HG02623 (cell line): ENCODE measurements at regions not wholly inside any gene's neighbourhood (a gene's known extent, or its start where the extent isn't known, plus 50 kb on each side); places are given as distances from the start of the nearest gene placed in this dataset.

Experiments
- ATAC-seq: cut with Tn5 transposase; IDR thresholded peaks from one replicate; pipeline ENCODE4 v1.9.1; 2021; ENCODE audit warnings: moderate library complexity; ENCODE audit not compliant: unreplicated experiment

DNA sequence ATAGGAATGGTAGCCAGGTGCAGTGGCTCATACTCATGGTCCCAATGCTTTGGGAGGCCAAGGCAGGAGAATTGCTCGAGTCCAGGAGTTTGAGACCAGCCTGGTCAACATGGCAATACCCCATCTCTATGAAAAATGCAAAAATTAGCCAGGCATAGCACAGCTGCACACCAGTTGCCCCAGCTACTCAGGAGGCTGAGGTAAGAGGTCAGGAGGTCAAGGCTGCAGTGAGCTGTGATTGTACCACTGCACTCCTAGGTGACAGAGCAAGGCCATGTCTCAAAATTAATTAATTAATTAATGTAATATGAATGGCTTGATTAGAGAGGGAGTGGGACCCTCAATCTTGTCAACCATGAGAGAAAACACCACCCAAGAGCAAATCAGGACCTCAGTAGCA lies 198.7 kb upstream of the DUSP10 start:
- ATAC-seq: no peak

DNA sequence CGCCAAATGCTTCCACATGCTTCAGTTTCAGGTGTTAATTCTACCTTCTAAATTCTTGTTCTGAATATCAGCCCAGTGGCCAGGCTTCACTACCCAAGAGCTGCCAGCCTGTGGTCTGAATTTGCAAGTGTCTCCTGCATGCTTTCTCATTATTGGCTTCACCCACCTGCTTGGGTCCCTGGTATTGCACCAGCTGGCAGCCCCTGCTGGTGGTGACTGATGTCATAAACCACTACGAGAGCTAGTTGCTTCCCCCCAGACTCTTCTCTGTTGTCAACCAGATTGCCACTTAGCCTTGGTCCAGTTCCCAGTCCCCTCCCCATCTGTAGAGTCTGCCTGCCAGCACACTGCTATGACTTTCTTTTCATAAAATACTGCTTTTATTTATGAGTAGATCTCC lies 197.7 kb upstream of the DUSP10 start:
- ATAC-seq: peak; percentile 83

DNA sequence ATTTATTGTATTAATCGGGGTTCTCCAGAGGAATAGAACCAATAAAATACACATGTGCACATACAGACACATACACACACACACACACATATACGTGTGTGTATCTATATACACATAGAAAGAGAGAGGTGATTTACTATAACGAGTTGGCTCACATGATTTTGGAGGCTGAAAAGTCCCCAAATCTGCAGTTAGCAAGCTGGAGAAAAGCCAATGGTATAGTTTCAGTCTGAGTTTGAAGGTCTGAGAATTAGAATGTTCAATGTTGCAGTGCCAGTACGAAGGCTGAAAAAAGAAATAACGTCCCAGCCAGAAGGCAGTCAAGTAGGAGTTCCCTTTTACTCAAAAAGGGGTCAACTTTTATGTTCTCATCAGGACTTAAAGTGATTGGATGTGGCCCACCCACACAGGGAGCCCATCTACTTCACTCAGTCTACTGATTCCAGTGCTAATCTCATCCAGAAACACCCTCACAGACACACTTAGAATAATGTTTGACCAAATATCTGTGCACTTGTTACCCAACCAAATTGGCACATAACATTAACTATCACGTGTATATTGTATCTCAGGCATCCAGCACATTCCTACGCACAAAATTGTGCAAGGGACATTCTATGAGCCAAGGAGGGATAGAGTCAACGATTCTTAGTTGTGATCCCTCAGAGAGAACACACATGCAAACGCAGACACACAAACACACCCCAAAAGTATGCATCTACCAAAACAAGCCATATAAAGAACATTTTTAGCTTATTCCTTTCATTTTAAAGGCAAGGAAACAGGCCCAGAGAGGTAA lies 195.5 kb upstream of the DUSP10 start:
- ATAC-seq: peak; percentile 34

DNA sequence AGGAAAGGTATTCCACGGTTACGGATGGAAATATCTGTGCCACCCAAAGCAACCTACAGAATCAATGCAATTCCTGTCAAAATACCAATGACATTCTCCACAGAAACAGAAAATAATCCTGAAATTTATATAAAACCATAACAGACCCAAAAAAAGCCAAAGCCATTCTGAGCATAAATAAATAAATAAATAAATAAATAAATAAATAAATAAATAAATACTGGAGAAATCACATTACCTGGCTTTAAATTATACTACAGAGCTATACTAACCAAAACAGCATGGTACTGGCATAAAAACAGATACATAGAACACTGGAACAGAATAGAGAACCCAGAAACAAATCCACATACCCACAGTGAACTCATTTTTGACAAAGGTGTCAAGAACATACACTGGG lies 191.9 kb upstream of the DUSP10 start:
- ATAC-seq: no peak

DNA sequence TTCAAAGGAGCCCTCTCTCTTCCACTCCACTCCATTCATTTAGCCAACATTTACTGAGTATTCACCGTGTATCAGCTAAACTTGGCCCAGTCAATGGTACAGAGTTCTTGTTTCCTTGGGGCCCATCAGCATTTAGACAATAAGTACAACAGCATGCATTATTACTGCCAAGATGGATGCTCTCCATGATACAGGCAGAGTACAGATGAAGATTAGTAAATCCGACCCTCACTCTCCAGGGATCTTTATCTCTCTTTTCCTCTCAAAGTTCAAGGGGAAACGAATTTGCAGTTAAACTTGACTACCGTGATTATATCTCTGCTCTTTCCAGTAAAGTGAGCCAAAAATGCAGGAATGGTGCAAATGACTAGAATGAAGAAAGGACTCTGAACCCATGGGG lies 184.6 kb upstream of the DUSP10 start:
- no peak for ATAC-seq

DNA sequence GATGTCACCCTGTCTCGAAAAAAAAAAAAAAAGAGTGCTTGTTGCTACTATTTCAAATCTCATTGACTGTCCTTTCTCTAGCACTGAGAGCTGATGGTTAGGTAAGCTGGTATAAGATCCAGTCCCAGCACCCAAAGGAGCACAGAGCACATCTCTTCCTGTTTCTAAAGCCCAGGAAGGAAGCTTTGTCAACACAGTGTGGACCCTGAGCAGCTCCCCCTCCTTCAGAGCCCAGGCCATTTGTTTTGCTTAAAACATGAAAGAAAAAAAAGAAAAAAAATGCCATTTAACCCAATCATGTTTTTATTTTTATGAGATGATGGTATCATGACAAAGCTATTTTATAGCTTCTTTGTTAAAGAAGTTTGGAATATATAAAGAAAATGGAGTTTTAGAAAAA lies 184.1 kb upstream of the DUSP10 start:
- no peak for ATAC-seq

DNA sequence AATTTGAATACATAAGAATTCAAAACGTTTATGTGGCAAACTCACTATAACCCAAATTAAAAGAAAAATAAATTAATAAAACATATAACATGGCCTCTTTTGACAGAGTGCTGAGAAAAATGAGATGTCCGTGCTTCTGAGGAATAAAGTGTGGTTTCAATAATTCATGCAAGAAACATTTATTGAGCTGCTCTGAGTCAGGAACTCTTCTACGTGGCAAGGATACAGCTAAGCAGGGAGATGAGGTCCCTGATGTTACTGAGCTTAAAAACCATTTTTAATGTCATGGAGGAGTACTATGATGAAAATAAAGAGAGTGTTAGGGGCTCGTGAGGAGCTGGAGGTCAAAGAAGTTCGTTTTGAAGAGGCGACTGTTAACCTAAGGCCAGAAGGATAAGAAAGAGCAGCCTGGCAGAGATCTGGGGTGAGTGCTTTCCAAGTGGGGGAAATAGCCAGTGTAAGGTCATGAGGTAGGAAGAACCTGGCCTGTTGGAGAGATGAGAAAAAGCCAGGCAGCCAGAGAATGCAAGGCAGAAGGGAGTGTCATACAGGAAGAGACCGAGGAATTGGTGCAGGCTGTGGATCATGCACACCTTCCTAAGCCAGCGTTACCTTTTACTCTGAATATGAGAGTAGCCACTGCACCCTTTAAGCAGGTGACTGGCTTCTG lies 182.2 kb upstream of the DUSP10 start:
- ATAC-seq: no peak

DNA sequence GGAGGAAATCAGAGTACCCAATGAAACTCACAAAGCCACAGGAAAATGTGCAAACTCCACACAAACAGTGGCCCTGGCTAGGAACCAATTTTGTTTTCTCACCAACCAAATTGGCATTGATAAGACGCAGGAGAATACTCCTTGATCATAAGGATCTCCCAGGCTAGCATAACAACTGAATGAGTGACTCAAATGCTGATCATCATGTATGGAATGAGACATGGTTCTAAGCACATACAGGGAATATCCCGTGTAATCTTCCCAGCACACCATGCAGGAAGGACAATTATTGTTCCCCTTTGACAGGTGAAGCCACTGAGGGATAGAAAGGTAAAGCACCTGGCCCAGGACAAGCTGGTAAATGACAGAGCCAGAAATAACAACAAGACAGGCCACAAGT lies 180.0 kb upstream of the DUSP10 start:
- ATAC-seq: no peak

DNA sequence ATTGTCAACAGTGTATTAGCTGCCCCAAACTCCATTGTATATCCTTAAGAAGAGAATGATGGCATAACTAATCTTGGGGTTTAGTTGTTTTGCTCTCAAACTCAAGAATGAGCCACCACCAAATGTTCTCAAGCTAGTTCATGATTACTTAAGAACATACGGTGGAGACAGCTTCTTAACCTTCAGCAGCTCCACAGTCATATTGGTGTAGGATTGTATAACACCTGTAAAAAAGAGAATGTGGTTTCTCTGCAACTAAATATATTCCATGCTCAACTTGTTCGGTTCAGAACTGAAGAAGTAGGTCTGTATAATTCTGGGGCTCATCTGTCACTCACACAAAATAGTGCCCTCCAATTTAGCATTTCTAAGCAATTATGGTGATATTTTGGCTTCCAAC lies 177.9 kb upstream of the DUSP10 start:
- no peak for ATAC-seq

DNA sequence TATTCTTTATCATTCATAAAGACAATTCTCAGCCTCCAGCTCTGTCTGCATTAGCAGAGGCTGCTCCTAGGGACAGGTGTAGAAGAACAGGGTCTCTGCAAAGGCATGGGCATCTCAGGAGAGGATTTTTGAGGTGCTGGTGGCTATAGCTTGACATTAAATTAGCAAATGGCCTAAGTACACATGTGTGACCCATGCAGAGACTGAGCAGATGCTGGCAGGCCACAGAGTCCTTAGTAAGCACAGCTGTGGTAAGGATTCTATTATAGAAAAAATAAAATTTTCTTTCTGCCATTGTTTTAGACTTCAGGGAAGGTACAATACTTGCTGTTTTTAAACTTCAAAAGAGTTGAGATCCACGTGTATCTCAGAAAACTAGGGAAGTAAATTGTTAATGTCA lies 177.5 kb upstream of the DUSP10 start:
- ATAC-seq: no peak

DNA sequence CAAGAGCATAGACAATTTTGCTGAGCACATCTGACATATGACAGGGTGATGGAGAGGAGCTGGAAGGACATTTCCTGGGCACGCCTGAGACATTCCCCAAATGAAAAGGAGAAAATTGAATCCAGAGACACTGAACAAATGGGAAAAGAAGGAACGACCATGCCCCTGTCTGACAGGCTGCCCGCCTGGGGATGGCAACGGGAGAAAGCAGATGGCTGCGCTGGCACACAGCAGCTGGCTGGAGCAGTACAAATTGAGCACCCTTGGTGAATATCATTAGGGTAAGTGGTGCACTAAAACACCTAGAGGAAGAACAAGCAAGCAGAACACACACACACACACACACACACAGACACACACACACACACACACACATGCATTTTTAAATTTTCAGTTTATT lies 174.3 kb upstream of the DUSP10 start:
- ATAC-seq: no peak

DNA sequence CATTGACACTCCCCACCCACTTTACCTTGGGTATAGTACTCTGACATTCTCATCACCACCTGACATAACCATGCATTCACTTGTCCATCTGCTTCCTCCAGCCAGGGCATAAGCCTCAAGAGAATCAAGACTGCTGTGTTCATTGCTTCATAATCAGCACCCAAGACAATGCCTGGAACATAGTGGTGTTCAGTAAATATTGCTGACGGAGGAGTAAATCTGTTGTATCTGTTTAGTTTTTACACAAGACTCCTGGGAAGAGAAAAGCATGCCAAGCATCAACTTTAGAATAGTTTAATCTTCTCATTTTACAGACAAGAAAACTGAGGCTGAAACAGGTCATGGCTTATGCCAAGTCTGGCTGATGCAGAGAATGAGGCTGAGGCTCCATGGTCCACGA lies 173.9 kb upstream of the DUSP10 start:
- ATAC-seq: no peak

DNA sequence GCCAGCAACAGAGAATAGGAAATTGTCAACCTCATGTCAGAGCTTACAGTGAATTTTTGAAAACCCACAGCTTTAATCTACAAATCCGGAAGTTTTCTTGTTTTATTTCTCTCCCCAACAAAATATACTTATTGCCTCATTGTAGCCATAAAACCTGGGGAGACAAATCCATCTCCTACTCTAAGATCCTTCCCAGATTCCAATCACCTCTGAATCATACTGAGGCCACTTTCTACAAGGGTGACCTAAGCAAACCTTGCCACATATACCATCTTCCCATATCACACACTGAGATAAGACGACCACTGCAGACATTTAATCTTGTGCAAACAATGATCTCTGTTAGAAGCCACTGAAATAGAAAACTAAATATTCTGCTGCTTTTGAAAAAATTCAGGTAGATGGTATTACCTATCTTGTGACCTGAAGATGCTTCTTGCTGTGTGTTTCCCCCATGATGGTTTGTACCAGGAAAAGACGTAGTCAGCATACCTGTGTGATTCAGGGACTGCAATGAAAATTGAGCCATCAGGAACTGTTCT lies 171.5 kb upstream of the DUSP10 start:
- no peak for ATAC-seq

DNA sequence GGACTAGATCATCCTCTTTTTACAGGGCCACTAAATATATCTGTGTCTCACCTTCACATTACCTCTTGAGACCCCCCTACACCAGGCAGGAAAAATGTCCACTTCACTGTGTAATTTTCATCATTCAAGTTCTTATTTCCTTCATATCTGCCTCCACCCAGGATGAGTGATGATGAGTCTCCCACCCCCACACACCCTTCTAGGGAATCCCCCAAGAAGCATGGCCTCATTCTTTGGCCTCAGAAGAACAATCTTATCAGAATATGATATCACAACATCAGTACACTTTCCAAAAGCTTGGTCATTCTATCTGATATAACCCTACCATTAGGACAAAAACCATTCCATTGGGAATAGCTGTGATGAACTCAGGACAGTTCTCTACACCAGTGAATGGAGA lies 170.3 kb upstream of the DUSP10 start:
- no peak for ATAC-seq

DNA sequence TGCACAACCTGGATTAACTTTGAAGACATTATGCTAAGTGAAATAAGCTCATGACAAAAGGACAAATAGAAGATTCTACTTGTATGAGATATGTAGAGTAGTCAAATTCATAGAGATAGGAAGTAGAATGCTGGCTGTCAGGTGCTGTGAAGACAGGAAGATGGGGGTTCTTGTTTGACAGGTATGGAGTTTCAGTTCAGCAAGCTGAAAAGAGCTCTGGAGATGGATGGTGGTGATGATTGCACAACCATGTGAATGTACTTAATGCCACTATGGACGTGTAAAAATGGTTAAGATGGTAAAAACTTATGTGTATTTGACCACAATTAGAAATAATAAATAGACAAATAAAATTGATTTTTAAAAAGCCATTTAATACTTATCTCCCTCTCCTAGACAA lies 169.8 kb upstream of the DUSP10 start:
- no peak for ATAC-seq

DNA sequence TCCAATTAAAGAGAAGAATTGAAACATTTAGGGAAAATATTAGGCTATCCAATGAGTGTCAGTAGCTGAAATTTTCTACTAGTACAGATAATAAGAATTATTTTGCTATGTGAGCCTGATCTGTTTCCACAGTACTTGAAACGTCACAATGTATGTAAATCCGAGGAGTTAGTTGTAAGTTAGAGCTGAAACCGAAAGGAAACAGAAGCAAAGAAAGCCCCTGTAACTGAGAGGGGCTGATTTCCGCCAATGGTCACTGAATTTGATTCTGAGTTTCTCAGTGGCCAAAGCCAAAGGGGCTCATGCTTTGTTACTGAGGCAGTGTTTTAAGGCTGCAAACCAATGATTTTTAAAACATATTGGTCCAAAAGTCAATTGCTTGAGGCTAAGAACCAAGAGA lies 168.3 kb upstream of the DUSP10 start:
- ATAC-seq: no peak

DNA sequence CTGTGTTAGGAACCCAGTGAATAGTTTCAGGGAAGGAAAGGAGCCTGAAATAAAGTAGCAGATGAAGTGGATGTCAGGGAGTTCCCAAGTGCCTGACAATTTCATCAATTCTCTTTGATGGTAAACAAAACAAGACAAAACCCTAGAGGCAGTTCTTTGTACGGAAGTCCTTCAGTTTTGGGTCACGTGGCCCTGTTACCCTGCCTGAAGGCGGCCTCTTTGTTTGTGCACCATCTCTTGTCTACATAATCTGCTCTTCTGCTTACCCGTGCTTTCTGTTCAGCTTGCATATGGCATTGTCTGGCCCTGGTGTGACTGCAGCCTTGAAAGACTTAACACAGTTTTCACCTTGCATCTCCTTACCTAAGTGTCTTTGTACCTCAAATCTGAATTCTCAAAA lies 166.7 kb upstream of the DUSP10 start:
- ATAC-seq: no peak

DNA sequence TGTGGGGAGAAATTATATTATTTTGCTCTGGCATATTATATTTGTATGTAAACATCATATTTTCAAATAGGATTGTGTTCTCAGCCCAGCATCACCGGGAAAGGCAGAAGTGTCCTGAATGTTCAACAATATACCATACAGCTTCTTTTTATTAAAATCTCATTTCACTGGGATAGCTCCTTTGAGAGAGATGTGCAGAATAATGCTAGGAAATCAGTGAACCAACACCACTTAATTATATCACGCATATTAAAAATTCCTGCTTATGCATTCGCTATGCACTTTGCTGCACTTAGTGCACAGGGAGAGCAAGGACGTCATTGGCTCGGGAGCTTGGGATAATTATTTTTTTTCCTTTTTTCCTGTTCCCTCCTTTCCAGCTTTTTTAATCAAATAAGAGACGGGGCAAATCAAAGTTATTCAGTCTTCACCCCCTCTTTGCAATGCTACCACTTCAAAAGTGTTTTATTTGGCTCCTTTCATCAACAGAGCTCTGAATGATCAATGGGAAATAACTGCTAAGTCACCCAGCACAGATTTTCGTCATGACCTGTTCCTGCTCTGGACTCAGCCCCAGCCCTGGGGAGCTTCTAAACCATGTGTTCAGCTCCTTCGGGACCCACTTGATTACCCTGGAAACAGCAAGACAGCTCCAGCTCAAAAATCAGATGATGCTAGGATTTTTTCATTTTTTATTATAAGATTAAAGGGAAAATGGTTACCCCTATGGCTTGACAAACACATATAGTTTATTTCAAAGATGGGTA lies 165.5 kb upstream of the DUSP10 start:
- no peak for ATAC-seq

DNA sequence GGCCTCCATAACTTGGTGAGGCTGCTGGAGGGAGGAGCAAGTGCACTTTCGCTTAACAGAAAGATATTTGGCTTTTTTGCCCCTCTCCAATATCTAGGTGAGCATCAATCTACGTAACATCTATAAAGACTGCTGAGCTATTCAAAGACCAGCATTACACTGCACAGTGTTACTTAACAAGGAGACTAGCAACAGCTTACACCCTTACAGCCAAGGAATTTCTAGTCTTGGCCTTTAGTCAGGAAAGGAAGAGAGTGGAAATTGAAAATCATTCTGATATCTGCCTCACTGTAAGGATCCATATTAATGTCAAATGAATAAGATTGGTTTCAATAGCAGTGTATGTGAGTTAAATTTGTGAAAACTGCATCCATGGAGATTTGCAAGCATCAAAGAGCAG lies 163.9 kb upstream of the DUSP10 start:
- ATAC-seq: no peak

DNA sequence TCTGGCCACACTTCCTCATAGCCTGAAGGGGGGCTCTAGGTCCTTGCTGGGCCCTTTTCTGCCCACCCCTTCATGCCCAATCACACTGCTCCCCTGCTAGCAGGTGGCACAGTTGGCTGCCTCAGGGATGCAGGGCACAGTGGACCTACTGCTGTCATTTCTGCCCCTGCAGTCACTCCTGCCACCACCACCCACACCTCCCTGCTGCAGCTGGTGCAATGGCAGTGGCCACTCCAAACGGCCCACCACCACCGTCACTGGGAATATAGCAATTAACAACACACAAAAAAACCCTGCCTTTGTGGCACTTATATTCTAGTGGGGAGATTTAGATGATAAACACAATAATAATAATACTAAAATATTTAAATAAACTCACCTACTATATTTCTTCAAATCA lies 162.4 kb upstream of the DUSP10 start:
- no peak for ATAC-seq

DNA sequence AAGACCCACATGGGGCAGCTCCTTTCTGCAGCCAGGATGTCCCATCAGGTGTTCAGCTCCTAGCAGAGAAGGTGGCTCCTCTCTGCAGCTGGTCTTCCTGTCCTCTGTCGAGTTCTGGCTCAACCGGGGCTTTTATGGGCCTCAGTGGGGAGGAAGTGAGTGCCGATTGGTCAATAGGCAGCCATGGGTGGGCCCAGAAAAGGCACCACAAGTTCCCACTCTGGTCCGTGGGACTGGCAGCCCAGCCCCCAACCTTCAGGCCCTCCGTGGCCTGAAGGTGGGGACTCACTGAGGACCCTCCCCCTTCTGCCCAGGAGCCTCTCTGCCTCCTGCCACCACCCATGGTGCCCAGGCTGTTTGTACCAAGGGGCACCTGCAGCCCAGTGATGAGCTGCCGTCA lies 161.7 kb upstream of the DUSP10 start:
- no peak for ATAC-seq

DNA sequence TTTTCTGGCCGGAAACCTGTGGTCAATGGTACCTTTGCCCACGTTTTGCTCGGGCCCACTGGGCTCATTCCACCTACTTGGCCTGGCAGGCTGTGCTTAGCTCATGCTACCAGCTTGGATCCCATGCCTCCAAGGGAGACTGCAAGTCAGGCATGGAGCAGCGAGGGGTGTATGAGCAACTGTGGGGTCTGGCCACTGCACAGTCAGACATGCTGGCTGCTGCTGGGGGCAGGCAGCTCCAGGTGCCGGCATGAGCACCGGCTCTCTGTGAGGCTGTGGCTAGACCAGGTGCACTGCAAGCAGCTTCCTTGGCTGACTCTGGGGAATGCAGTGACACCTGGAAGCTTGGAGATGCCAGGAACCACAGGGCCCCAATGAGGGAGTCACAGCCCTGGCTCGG lies 161.1 kb upstream of the DUSP10 start:
- ATAC-seq: no peak
